SJSA1 (cell line): ENCODE measurements at regions not wholly inside any gene's neighbourhood (a gene's known extent, or its start where the extent isn't known, plus 50 kb on each side); places are given as distances from the start of the nearest gene placed in this dataset.
"Not testable (repeated sequence)": the region's sequence is repeated elsewhere in the genome, so short reads cannot be mapped to it uniquely, and the experiment has no call there.

Experiments
- DNase-seq, 2 experiments: peaks; one replicate each; pipeline ENCODE4 v3.0.0-alpha.2; 2015 to 2020; ENCODE audit warnings: low spot score in 2 of 2, low read depth in 1 of 2
- H3K27ac ChIP-seq: fragments of 250-450 bp; sonication (Bioruptor Pico); 2 replicates; pipeline ENCODE4 v1.5.1; 2020; ENCODE audit warnings: mild to moderate bottlenecking, moderate library complexity
- H3K27me3 ChIP-seq: fragments of 250-450 bp; sonication (Bioruptor Pico); replicated peaks from 2 replicates; pipeline ENCODE4 v1.5.1; 2020; ENCODE audit warnings: mild to moderate bottlenecking, moderate library complexity
- H3K36me3 ChIP-seq: fragments of 250-450 bp; sonication (Bioruptor Pico); 2 replicates; pipeline ENCODE4 v1.5.1; 2020; ENCODE audit warnings: mild to moderate bottlenecking
- H3K4me1 ChIP-seq: fragments of 250-450 bp; sonication (Bioruptor Pico); replicated peaks from 2 replicates; pipeline ENCODE4 v1.6.1; 2021; ENCODE audit warnings: mild to moderate bottlenecking
- H3K4me3 ChIP-seq: fragments of 250-450 bp; sonication (Bioruptor Pico); 2 replicates; pipeline ENCODE4 v1.5.1; 2020; ENCODE audit warnings: mild to moderate bottlenecking
- H3K9me3 ChIP-seq: fragments of 250-450 bp; sonication (Bioruptor Pico); replicated peaks from 2 replicates; pipeline ENCODE4 v1.5.1; 2020; ENCODE audit warnings: mild to moderate bottlenecking

DNA sequence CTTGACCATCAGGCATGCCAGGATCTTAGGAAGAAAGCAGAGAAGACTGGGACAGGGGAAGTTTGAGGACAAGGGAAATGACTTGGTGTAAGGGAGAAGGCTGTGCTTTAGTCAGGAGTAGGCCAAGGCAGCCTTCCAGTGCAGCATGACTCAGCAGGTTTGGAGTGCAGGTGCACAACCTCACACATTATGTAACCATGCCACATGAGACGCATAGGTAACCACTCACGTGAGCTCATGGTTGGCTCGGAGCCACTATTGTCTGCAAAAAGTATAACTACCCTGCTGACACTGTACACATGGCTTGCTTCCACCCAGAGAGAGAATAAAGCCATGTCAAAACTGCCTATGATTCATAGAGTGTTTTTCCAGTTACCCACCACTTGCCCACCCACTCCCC is 715.9 kb downstream of the SMARCA1 start:
- DNase-seq, result no peak

DNA sequence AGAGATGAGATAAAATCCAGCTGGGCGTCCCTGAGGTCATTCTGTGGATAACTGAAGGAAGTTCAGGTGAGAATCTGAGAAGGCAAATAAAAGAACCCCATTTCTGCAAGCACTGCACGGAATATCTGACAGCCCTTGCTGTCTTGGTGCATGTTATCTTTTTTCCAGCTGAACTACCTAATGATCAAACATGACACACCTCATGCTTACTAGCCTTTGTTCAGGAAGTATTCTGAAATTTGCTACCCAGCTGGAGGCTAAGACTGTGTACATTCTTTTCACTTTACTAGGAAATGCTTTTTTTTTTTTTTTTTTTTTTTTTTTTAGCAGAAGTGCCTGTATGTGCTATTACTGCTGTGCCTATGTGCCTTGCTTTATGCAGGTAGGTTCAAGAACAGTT is 718.1 kb downstream of the SMARCA1 start:
- no peaks in the 10 kb centered on the region for H3K9me3 ChIP-seq
- no peaks in the 10 kb centered on the region for H3K36me3 ChIP-seq
- H3K4me1 ChIP-seq, result no peaks in the 10 kb centered on the region
- DNase-seq, result no peak
- no peak overlapping the region for H3K27ac ChIP-seq
- H3K27me3 ChIP-seq, result no peaks in the 10 kb centered on the region
- H3K4me3 ChIP-seq, result no peak overlapping the region

More for the DNA sequence above, 715.9 kb downstream of the SMARCA1 start:
- H3K9me3 ChIP-seq, result no peaks in the 10 kb centered on the region
- no peak overlapping the region for H3K4me3 ChIP-seq
- H3K4me1 ChIP-seq, result no peaks in the 10 kb centered on the region
- H3K27me3 ChIP-seq, result no peaks in the 10 kb centered on the region
- H3K27ac ChIP-seq, result no peak overlapping the region
- H3K36me3 ChIP-seq, result no peaks in the 10 kb centered on the region

DNA sequence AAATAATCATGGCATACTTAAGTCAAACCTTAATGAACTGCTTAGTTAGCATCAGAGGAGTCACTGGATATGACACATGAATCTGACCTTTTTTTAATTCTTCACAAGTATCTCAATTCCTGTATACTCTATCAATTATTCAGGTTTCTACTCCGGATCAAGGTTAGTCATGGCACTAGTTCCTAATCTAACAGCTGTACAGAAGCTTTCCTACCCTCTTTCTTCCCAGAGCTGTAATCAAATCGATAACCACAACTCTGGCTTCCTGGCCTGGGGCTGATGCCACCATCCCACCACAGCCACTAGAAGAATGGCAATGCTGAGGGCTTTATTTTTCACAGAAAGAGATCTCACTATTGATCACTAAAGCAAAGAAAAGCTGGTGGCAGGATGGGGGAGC is 718.5 kb downstream of the SMARCA1 start:
- no peak overlapping the region for H3K27ac ChIP-seq

DNA sequence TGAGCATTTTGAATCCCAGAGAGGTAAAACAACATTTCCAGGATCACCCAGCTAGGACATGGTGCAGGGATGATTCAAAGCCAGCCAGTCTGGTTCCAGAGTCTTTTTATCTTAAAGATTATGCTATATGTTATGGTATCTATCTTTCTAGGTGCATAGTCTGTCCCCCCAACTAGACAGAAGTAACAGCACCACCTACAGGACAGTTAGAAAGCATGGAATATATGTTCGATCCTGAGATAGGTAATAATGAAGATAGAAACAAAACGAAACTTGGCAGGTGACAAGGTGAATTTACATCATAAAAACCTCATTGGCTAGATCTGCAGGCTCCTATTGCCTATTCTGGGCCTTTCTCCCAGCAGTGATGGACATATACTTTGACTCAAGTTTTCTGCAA is 723.2 kb downstream of the SMARCA1 start:
- Histone ChIP-seq H3K4me1 (no peaks in the 10 kb centered on the region), H3K27me3 (no peaks in the 10 kb centered on the region), H3K9me3 (no peaks in the 10 kb centered on the region), H3K27ac (no peak overlapping the region), H3K4me3 (no peak overlapping the region), H3K36me3 (no peaks in the 10 kb centered on the region)
- DNase-seq, result no peak

More for the DNA sequence above, 718.5 kb downstream of the SMARCA1 start:
- H3K9me3 ChIP-seq, result no peaks in the 10 kb centered on the region
- H3K4me1 ChIP-seq, result no peaks in the 10 kb centered on the region
- no peaks in the 10 kb centered on the region for H3K36me3 ChIP-seq
- DNase-seq, result no peak
- H3K4me3 ChIP-seq, result no peak overlapping the region
- H3K27me3 ChIP-seq, result no peaks in the 10 kb centered on the region

DNA sequence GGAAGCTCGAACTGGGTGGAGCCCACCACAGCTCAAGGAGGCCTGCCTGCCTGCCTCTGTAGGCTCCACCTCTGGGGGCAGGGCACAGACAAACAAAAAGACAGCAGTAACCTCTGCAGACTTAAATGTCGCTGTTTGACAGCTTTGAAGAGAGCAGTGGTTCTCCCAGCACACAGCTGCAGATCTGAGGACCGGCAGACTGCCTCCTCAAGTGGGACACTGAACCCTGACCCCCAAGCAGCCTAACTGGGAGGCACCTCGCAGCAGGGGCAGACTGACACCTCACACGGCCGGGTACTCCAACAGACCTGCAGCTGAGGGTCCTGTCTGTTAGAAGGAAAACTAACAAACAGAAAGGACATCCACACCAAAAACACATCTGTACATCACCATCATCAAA is 730.9 kb upstream of the ACTRT1 start:
- H3K27me3 ChIP-seq, H3K4me3 ChIP-seq, H3K9me3 ChIP-seq, DNase-seq, H3K27ac ChIP-seq, H3K4me1 ChIP-seq, H3K36me3 ChIP-seq: not testable (repeated sequence)

DNA sequence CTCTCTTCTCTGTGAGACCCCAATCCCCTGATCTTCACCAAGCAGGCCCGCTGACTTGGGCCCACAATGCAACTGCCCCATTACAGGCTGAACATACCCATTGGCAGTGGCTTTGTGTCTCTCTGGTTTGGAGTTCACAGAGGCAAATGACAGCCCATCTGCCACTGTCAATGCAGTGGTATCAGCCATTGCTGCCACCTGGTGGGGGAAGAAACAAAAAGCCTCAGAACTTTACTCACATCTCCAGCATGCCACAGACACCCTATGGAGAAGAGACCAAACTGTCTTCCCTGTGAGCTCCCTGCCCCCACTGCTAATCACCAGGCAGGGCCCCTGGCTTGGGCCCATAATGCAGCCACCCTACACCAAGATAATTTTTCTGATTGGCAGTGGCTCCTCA is 729.3 kb upstream of the ACTRT1 start:
- H3K4me3 ChIP-seq, result no peak overlapping the region
- DNase-seq, result no peak
- H3K9me3 ChIP-seq, result no peaks in the 10 kb centered on the region
- H3K36me3 ChIP-seq, result no peaks in the 10 kb centered on the region
- no peaks in the 10 kb centered on the region for H3K4me1 ChIP-seq
- no peaks in the 10 kb centered on the region for H3K27me3 ChIP-seq
- H3K27ac ChIP-seq, result no peak overlapping the region

DNA sequence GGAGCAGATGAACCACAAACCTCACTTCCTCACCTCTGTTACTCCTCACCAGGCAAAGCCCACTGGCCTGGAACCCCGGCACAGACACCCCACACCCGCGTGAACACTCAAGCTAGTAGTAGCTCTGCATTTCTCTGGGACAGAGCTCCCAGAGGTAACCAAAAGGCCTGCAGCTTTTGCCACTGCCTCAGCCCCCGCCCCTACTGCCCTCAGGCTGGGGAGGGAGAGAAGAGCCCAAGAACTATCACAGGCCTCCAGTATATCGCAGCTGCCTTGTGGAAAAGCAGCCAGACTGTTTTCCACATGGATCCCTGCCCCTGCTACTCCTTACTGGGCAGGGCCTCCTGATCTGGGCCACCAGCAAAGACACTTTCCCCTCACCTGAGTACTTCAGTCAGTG is 728.7 kb upstream of the ACTRT1 start:
- Histone ChIP-seq H3K27ac (no peak overlapping the region), H3K27me3 (no peaks in the 10 kb centered on the region), H3K36me3 (no peaks in the 10 kb centered on the region), H3K9me3 (no peaks in the 10 kb centered on the region), H3K4me1 (no peaks in the 10 kb centered on the region), H3K4me3 (no peak overlapping the region)
- no peak for DNase-seq

DNA sequence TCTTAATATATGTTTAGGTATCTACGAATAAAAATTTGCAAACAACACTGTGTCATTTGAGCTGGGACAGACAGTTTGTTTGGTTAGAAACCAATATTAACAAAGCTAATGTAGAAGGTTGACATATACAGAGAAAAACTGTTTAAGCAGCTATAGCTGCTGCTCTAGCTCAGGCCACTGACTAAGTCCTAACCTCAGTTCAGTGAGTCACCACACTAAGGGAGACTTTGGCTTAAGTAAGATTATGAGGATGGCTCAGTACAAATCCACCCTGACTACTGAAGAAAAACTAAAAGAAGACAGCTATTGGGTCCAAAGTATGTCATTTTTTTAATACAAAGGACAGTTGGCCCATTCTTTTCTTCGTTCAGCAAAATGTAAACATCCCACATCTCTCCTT is 717.3 kb upstream of the ACTRT1 start:
- no peaks in the 10 kb centered on the region for H3K27me3 ChIP-seq
- H3K9me3 ChIP-seq, result no peaks in the 10 kb centered on the region
- H3K36me3 ChIP-seq, result no peaks in the 10 kb centered on the region
- H3K4me3 ChIP-seq, result no peak overlapping the region
- DNase-seq, result no peak
- H3K4me1 ChIP-seq, result no peaks in the 10 kb centered on the region
- no peak overlapping the region for H3K27ac ChIP-seq

DNA sequence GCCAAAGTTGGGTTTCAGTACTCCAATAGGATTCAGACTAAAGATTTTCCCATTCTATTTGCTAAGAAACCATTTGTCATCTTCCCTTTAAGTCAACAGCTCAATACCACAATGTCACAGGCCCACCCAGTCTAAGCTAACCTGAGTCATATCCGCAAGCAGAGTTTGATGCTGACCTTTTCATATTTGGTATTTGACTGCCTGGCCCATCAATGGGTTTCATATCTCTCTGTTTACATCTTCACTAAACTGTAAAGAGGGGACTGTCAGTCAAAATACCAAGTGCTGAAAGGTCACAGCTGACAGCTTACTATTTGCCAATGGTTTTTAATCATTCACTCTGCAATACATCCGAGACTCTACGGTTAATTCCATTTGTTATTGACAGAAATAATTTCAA is 707.5 kb upstream of the ACTRT1 start:
- H3K4me1 ChIP-seq, result no peaks in the 10 kb centered on the region
- no peak overlapping the region for H3K4me3 ChIP-seq
- H3K36me3 ChIP-seq, result no peaks in the 10 kb centered on the region
- H3K27ac ChIP-seq, result no peak overlapping the region
- H3K27me3 ChIP-seq, result no peaks in the 10 kb centered on the region
- H3K9me3 ChIP-seq, result no peaks in the 10 kb centered on the region
- DNase-seq, result no peak

DNA sequence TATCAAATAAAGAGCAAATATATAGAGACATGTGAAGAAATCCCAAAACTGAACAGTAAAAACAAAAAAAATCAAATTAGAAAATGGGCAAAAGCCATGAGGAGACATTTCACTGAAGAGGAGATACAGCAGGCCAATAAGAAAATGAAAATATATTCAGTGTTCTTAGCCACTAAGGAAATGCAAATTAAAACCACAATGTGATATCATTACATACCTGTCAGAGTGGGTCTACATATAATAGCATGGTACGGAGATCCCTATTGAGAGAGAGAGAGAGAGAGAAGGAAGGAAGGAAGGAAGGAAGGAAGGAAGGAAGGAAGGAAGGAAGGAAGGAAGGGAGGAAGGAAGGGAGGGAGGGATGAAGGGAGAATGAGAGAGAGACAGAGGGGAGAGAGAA is 707.0 kb upstream of the ACTRT1 start:
- Histone ChIP-seq H3K27me3 (no peaks in the 10 kb centered on the region), H3K4me1 (no peaks in the 10 kb centered on the region), H3K4me3 (no peak overlapping the region), H3K36me3 (no peaks in the 10 kb centered on the region), H3K9me3 (no peaks in the 10 kb centered on the region), H3K27ac (no peak overlapping the region)
- no peak for DNase-seq

DNA sequence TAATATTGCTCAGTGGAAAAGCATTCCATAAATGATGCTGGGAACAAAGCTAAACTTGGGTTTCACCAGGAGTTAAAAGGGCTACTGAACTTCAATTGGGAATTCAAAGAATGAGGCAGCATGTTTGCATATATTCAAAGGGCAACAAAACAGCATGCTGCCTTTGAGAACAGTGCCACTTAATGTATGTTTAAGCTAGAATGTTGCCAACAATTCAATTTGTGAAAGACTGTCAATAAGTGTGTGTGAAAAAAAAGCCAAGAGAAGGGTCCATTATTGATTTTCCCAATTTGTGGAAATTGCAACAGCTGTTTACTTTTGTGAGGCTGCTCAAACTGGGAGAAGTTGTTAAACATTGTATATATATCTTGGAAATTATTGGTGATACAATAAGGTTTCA is 701.9 kb upstream of the ACTRT1 start:
- no peaks in the 10 kb centered on the region for H3K4me1 ChIP-seq
- H3K27ac ChIP-seq, result no peak overlapping the region
- no peaks in the 10 kb centered on the region for H3K36me3 ChIP-seq
- no peaks in the 10 kb centered on the region for H3K27me3 ChIP-seq
- DNase-seq, result no peak
- H3K4me3 ChIP-seq, result no peak overlapping the region
- no peaks in the 10 kb centered on the region for H3K9me3 ChIP-seq

DNA sequence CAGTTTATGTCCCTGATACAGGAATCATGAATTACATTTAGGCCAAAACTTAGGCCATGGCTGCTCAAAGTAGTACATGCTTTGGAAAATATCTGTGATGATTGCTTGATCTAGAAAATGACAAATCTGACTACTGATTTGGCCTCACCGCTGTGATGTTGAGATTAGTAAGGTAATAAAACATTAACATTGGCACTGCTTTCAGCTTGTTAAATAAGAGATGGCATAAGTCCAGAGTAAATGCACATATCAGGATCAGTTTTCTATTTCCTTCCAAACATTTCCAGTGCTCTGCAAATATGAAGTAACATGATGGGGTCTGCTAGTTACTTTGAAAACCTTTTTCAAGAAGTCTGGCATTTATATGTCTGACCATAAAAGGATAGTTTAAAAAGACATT is 687.3 kb upstream of the ACTRT1 start:
- Histone ChIP-seq H3K27ac (no peak overlapping the region), H3K36me3 (no peaks in the 10 kb centered on the region)

DNA sequence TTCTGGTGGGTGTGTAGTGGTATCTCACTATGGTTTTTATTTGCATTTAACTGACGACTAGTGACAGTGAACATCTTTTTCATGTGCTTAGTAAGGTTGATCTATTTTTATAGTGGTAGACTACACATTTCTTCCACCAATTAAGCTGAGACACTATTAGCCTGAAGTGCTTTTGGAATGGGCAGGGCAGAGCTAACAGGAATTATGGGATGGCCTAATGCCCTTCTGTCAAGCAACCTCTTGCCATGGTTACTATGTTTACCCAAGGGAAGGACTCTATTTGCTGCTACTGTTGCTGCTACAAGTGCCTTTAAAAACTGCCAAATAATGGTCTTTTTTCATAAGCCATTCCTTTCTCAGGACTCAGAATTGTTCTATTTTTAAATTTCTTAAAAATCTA is 676.7 kb upstream of the ACTRT1 start:
- Histone ChIP-seq H3K36me3 (no peaks in the 10 kb centered on the region), H3K4me1 (no peaks in the 10 kb centered on the region)
- no peak for DNase-seq

More for the DNA sequence above, 687.3 kb upstream of the ACTRT1 start:
- no peaks in the 10 kb centered on the region for H3K9me3 ChIP-seq
- no peaks in the 10 kb centered on the region for H3K4me1 ChIP-seq
- DNase-seq, result no peak
- no peak overlapping the region for H3K4me3 ChIP-seq
- no peaks in the 10 kb centered on the region for H3K27me3 ChIP-seq

DNA sequence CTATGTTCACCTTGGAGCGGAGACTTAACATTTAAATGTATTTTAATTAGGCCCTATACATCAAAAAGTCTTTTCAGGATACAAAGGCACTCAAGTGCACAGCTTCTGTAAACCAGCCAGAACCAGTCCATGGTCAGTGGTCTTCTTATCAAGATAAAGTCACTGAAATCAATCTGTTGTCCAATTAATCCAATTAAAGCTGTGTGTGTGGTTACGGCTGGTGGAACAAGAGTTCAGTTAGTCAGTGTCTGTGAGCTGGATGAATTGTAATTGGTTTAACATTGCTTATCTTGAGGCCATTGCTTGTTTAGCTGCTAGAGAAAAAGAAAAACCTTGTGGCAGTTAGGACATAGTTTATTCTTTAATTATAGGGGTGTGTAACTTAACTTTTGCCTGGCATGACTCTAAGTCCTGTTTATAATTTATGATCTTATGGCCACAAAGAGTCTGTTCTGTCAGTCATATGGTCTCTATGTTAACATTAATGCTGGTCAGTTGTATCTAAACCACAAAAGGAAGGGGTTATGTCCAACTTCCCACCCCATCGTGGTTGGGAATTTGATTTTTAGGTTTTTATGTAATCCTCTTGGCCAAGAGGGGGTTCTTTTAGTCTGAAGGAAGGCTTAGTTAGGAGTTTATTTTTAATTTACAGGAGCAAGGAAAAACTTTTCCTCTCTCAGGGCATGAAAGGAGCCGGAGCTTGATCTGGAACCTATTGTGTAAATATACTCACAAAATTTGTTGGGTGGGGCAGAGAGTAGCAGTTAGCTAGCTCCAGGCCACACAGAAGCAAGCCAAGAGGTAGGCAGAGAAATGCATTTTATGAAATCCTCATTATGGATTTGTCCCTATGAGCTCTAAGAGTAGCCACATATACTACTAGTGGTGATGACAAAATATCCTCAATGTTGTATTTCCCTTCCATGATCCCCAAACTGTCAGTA is 665.7 kb upstream of the ACTRT1 start:
- Histone ChIP-seq H3K27ac (no peak overlapping the region), H3K27me3 (no peaks in the 10 kb centered on the region), H3K4me3 (no peak overlapping the region), H3K9me3 (no peaks in the 10 kb centered on the region), H3K36me3 (no peaks in the 10 kb centered on the region), H3K4me1 (no peaks in the 10 kb centered on the region)
- no peak for DNase-seq

More for the DNA sequence above, 676.7 kb upstream of the ACTRT1 start:
- H3K4me3 ChIP-seq, result no peak overlapping the region
- H3K9me3 ChIP-seq, result no peaks in the 10 kb centered on the region
- no peaks in the 10 kb centered on the region for H3K27me3 ChIP-seq
- no peak overlapping the region for H3K27ac ChIP-seq

DNA sequence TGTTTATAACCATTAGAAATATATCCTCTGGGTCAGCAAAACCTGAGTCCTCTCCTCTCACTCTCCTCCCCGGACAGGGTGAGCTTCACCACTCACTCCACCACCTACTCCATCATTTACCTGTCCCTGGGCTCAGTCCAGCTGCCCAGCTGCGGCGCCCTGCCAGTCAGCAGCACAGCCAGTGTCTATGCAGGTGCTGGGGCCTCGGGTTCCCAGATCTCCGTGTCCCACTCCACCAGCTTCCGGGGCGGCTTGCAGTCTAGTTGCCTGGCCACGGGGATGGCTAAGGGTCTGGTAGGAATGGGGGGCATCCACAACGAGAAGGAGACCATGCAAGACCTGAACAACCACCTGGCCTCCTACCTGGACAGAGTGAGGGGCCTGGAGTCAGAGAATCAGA is 662.2 kb upstream of the ACTRT1 start:
- no peaks in the 10 kb centered on the region for H3K36me3 ChIP-seq
- H3K27me3 ChIP-seq, result no peaks in the 10 kb centered on the region
- no peaks in the 10 kb centered on the region for H3K4me1 ChIP-seq
- no peak overlapping the region for H3K27ac ChIP-seq
- no peak overlapping the region for H3K4me3 ChIP-seq
- DNase-seq, result no peak
- H3K9me3 ChIP-seq, result no peaks in the 10 kb centered on the region
